ENCODE measurements at regions not wholly inside any gene's neighbourhood (a gene's known extent, or its start where the extent isn't known, plus 50 kb on each side); places are given as distances from the start of the nearest gene placed in this dataset.

- DNase-seq, result no peak
Observed at GRCh38 chr18:4636967-4637366, 181.9 kb upstream of the DLGAP1 start.

- DNase-seq, result no peak
Observed at GRCh38 chr18:4631239-4631638, 176.1 kb upstream of the DLGAP1 start.

- no peak for DNase-seq
Observed at GRCh38 chr18:4605212-4605611, 150.1 kb upstream of the DLGAP1 start.

GRCh38 chr18:4603955-4604354, 148.8 kb upstream of the DLGAP1 start:
- no peak for DNase-seq

- DNase-seq, result no peak
Observed at GRCh38 chr18:4599312-4599711, 144.2 kb upstream of the DLGAP1 start.

GRCh38 chr18:4597301-4597700, 142.2 kb upstream of the DLGAP1 start:
- DNase-seq, result no peak

- no peak for DNase-seq
Observed at GRCh38 chr18:4593895-4594294, 138.8 kb upstream of the DLGAP1 start.

- no peak for DNase-seq
Observed at GRCh38 chr18:4593459-4593858, 138.4 kb upstream of the DLGAP1 start.

- DNase-seq, result no peak
Observed at GRCh38 chr18:4589056-4589800, 134.1 kb upstream of the DLGAP1 start.

GRCh38 chr18:4587204-4587603, 132.1 kb upstream of the DLGAP1 start:
- DNase-seq, result no peak

- DNase-seq, result no peak
Observed at GRCh38 chr18:4586731-4587130, 131.6 kb upstream of the DLGAP1 start.

- DNase-seq, result no peak
Observed at GRCh38 chr18:4582431-4583335, 127.6 kb upstream of the DLGAP1 start.

- no peak for DNase-seq
Observed at GRCh38 chr18:4581966-4582365, 126.9 kb upstream of the DLGAP1 start.

- no peak for DNase-seq
Observed at GRCh38 chr18:4578449-4578848, 123.3 kb upstream of the DLGAP1 start.

GRCh38 chr18:4573735-4574134, 118.6 kb upstream of the DLGAP1 start:
- DNase-seq, result no peak

GRCh38 chr18:4557502-4557901, 102.4 kb upstream of the DLGAP1 start:
- no peak for DNase-seq

GRCh38 chr18:4551001-4551360, 95.9 kb upstream of the DLGAP1 start:
- DNase-seq, result no peak

GRCh38 chr18:4549164-4549872, 94.2 kb upstream of the DLGAP1 start:
- DNase-seq, result no peak

- DNase-seq, result no peak
Observed at GRCh38 chr18:4547126-4547525, 92.0 kb upstream of the DLGAP1 start.

GRCh38 chr18:4544142-4544541, 89.0 kb upstream of the DLGAP1 start:
- DNase-seq, result no peak

GRCh38 chr18:4543711-4544110, 88.6 kb upstream of the DLGAP1 start:
- DNase-seq, result no peak

GRCh38 chr18:4541588-4541987, 86.5 kb upstream of the DLGAP1 start:
- DNase-seq, result no peak

- no peak for DNase-seq
Observed at GRCh38 chr18:4536447-4536846, 81.3 kb upstream of the DLGAP1 start.

- no peak for DNase-seq
Observed at GRCh38 chr18:4528405-4528804, 73.3 kb upstream of the DLGAP1 start.
